Panc1 (cell line): ENCODE measurements at regions not wholly inside any gene's neighbourhood (a gene's known extent, or its start where the extent isn't known, plus 50 kb on each side); places are given as distances from the start of the nearest gene placed in this dataset.

Experiments
- CTCF ChIP-seq: fragments of 450-650 bp; IDR thresholded peaks from 2 replicates; pipeline ENCODE4 v1.5.1; 2017; ENCODE audit warnings: mild to moderate bottlenecking
- POLR2AphosphoS5 ChIP-seq: IDR thresholded peaks from 2 replicates; pipeline ENCODE4 v1.6.1; 2012; ENCODE audit warnings: mild to moderate bottlenecking, low read depth, low read length, moderate library complexity
- TF ChIP-seq, protein P1 (sequence below), 2 experiments: IDR thresholded peaks; 2 replicates each; pipeline ENCODE4 v1.6.1; 2011 to 2012; ENCODE audit warnings: low read depth in 2 of 2, control low read depth in 1 of 2, low read length in 1 of 2, mild to moderate bottlenecking in 1 of 2, moderate library complexity in 1 of 2; ENCODE audit not compliant: insufficient read depth in 1 of 2

- TF ChIP-seq CTCF (no peak), POLR2AphosphoS5 (no peak)
- TF ChIP-seq, protein P1, sequence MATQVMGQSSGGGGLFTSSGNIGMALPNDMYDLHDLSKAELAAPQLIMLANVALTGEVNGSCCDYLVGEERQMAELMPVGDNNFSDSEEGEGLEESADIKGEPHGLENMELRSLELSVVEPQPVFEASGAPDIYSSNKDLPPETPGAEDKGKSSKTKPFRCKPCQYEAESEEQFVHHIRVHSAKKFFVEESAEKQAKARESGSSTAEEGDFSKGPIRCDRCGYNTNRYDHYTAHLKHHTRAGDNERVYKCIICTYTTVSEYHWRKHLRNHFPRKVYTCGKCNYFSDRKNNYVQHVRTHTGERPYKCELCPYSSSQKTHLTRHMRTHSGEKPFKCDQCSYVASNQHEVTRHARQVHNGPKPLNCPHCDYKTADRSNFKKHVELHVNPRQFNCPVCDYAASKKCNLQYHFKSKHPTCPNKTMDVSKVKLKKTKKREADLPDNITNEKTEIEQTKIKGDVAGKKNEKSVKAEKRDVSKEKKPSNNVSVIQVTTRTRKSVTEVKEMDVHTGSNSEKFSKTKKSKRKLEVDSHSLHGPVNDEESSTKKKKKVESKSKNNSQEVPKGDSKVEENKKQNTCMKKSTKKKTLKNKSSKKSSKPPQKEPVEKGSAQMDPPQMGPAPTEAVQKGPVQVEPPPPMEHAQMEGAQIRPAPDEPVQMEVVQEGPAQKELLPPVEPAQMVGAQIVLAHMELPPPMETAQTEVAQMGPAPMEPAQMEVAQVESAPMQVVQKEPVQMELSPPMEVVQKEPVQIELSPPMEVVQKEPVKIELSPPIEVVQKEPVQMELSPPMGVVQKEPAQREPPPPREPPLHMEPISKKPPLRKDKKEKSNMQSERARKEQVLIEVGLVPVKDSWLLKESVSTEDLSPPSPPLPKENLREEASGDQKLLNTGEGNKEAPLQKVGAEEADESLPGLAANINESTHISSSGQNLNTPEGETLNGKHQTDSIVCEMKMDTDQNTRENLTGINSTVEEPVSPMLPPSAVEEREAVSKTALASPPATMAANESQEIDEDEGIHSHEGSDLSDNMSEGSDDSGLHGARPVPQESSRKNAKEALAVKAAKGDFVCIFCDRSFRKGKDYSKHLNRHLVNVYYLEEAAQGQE (IDR thresholded peaks at IDR 0.05; ENCODE audit: insufficient read depth in 1 of 2, low read depth in 2 of 2, low read length in 1 of 2) = no peak
Observed at GRCh38 chr7:66576646-66577045, 52.0 kb upstream of the KCTD7 start.
